GM19467 (cell line): ENCODE measurements at regions not wholly inside any gene's neighbourhood (a gene's known extent, or its start where the extent isn't known, plus 50 kb on each side); places are given as distances from the start of the nearest gene placed in this dataset.

ENCODE experiments used
- ATAC-seq: cut with Tn5 transposase; IDR thresholded peaks from one replicate; pipeline ENCODE4 v1.9.1; 2021; ENCODE audit warnings: mild to moderate bottlenecking, moderate library complexity; ENCODE audit not compliant: unreplicated experiment

- no peak for ATAC-seq
Measured at GRCh38 chr6:6704103-6705060, 115.9 kb downstream of the LY86 start.

- no peak for ATAC-seq
Measured at GRCh38 chr6:6705061-6705425, 116.5 kb downstream of the LY86 start.

- ATAC-seq, result no peak
Measured at GRCh38 chr6:6705915-6706675, 117.6 kb downstream of the LY86 start.

- ATAC-seq, result no peak
Measured at GRCh38 chr6:6707143-6707542, 118.6 kb downstream of the LY86 start.

GRCh38 chr6:6709106-6709505 is 120.6 kb downstream of the LY86 start:
- no peak for ATAC-seq

- ATAC-seq, result no peak
Measured at GRCh38 chr6:6711031-6711785, 122.7 kb downstream of the LY86 start.

- no peak for ATAC-seq
Measured at GRCh38 chr6:6711832-6712448, 123.4 kb downstream of the LY86 start.

GRCh38 chr6:6712449-6713403 is 124.2 kb downstream of the LY86 start:
- ATAC-seq, result no peak

- ATAC-seq, result no peak
Measured at GRCh38 chr6:6713657-6714056, 125.1 kb downstream of the LY86 start.

GRCh38 chr6:6714118-6714897 is 125.8 kb downstream of the LY86 start:
- no peak for ATAC-seq

GRCh38 chr6:6714953-6715352 is 126.4 kb downstream of the LY86 start:
- no peak for ATAC-seq

GRCh38 chr6:6715465-6715864 is 126.9 kb downstream of the LY86 start:
- no peak for ATAC-seq

GRCh38 chr6:6716998-6717763 is 128.7 kb downstream of the LY86 start:
- ATAC-seq, result no peak

- no peak for ATAC-seq
Measured at GRCh38 chr6:6717953-6718352, 129.4 kb downstream of the LY86 start.

GRCh38 chr6:6721606-6722005 is 133.1 kb downstream of the LY86 start:
- ATAC-seq, result no peak

GRCh38 chr6:6722195-6722594 is 133.7 kb downstream of the LY86 start:
- ATAC-seq, result no peak

- no peak for ATAC-seq
Measured at GRCh38 chr6:6723361-6723760, 134.8 kb downstream of the LY86 start.

- ATAC-seq, result no peak
Measured at GRCh38 chr6:6723921-6724538, 135.5 kb downstream of the LY86 start.
